Endothelial cell of umbilical vein (primary cell): ENCODE measurements at regions not wholly inside any gene's neighbourhood (a gene's known extent, or its start where the extent isn't known, plus 50 kb on each side); places are given as distances from the start of the nearest gene placed in this dataset.

Experiments
- EZH2 ChIP-seq: IDR thresholded peaks from 2 replicates; pipeline ENCODE4 v1.6.1; 2012; ENCODE audit warnings: borderline replicate concordance, low read depth, mild to moderate bottlenecking, moderate library complexity, low read length, inconsistent platforms; ENCODE audit not compliant: severe bottlenecking
- TF ChIP-seq, protein P1 (sequence below): IDR thresholded peaks from 2 replicates; pipeline ENCODE4 v1.6.1; 2011; ENCODE audit not compliant: insufficient read depth, insufficient read length

- no peak for TF ChIP-seq EZH2
- TF ChIP-seq, protein P1, sequence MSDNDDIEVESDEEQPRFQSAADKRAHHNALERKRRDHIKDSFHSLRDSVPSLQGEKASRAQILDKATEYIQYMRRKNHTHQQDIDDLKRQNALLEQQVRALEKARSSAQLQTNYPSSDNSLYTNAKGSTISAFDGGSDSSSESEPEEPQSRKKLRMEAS, result no peak
Measured at GRCh38 chr5:10085185-10085584, 164.5 kb downstream of the ATPSCKMT start.
